NCI-H82 treated with DMSO at 0.1 percent for 48 hours (cell line): ENCODE measurements at regions not wholly inside any gene's neighbourhood (a gene's known extent, or its start where the extent isn't known, plus 50 kb on each side); places are given as distances from the start of the nearest gene placed in this dataset.

Experiments used
- DNase-seq: peaks from one replicate; lab custom pipeline; 2025; ENCODE audit not compliant: unreplicated experiment; lab: John Stamatoyannopoulos, UW

DNA sequence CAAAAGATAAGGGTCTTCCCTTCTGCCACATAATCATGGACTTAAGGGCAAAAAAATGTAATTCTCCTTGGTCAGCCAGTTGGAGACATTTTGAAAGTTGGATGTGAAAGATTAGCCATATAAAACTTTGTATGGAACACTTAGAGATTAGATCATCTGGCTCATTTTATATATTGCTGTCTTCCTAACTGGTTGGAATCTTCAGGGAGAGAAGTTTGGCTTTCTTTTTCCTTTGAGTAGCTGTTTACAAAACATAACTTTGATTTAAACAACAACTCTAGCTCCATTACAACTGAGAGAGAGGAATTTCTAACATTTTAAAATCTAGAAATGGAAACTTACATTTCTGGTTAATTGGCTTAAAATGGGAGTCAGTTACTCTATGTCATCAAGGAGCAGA, 132.7 kb downstream of the RDH14 start:
- DNase-seq = no peak

DNA sequence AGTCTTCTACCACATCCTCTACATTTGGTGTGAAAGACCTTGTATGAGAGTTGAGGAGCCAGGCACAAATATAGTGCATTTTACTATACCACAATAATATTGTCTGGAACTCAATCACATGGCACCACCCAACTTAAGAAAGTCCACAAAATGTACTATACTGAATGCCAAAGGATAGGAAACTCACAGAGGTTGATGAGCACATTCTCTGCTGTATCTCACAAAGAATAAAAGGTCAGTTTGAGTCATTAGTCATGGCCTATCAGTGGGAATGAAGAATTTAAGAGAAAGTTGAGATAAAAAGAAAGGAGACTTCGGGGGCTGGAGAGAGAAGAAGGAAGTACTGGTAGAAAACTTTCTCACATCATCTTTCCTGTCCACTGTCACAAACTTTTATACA, 134.3 kb downstream of the RDH14 start:
- DNase-seq = no peak

DNA sequence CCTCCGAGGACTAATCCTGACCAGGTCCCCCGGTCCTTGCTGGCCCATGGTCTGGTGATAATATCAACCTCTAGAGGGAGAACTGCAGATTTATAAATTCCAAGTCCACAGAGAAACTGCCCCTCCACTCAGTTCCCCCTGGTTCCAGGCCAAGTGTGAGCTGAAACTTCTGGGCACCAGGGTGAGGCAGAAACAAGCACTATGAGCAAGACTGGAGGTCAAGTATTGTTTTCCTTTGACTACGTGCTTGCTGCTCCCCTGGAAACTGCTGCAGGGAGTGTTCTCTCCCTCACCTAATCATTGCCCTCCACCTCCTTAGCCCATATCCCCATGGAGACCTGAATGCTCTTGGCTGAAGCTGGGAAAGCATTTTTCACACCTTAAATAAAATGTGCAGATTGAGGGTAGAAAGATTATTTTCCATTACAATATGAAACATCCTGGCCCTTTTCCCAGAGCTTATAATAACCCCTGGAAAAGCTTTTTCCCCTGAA, 135.2 kb downstream of the RDH14 start:
- DNase-seq = no peak

DNA sequence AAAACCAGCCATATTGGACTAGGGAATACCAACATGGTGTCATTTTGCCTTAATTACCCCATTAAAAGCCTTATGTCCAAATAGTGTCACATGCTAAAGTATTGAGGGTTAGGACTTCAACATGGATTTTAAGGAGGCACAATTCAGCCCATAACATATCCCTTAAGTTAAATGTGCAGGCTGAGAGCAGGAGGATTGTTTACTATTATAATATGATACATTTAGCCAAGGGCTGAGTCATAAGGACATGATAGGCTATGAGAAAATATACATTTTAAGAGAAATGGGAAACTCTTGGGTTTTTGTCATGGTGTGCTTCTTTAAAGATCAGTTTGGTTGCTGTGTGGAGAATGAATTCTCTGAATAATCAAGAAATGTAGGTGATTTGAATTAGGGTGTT, 136.8 kb downstream of the RDH14 start:
- DNase-seq = no peak

DNA sequence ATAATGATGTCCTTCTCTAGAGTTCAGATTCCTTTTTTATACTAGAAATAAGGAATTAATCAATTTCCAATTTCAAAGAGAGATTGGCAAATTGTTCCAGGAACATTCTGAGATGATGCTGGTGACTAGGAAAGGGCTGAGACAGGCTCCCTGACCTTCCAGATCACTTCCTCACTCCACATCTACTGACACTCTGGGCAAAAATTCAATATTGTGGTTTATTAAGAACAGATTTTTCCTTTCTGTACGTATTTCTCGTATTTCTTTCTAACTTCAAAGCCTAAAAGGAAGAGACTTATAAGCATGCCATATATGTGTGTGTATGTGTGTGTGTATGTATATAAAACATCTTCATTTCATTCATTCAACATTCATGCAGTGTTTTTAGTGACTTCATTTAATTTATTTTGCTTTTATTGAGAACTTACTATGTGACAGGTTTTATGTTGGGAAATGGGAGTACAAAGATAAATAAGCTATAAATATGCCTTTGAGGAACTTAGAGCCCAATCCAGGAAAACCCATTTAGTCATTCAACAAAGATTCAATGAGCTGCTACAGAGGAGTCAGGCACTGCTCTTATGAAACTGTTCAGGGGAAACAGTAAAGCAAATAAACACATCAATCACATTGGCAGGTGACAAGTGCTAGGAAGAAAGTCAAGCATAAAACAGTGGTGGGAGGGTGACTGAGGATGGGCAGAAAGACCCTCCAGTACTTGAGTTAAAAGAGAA, 137.9 kb downstream of the RDH14 start:
- no peak for DNase-seq

DNA sequence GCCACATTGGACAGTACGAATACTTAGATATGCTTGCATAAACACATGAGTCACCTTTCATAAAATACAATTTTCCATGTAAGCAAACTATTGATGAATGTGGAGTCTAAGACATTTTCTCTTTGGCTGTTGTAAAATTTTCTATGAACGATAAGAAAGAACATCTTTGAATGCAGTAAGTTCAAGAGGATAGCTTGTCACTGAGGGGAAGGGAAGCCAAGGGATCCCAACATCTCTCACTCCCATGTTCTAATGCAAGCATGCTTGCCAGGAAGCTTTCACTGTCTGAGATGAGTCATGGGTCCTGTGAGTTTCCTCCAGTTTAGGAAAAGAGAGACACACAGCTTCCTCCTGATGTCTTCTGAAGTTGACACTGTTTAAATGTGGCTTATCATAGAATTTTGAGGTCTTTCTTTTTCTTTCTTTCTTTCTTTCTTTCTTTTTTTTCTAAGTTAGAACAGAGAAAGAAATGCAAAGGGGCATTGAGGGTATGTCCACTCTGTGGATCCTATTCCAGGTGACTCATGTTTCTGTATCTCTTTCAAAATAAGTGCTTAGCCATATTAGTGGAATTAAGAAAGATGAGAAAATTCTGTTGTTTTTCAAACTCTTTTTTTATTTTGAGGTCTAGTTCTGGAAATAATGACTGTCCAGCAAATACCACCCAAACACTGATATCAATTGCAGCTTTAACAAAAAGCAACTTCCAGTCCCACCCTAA, 146.6 kb downstream of the RDH14 start:
- DNase-seq = no peak

DNA sequence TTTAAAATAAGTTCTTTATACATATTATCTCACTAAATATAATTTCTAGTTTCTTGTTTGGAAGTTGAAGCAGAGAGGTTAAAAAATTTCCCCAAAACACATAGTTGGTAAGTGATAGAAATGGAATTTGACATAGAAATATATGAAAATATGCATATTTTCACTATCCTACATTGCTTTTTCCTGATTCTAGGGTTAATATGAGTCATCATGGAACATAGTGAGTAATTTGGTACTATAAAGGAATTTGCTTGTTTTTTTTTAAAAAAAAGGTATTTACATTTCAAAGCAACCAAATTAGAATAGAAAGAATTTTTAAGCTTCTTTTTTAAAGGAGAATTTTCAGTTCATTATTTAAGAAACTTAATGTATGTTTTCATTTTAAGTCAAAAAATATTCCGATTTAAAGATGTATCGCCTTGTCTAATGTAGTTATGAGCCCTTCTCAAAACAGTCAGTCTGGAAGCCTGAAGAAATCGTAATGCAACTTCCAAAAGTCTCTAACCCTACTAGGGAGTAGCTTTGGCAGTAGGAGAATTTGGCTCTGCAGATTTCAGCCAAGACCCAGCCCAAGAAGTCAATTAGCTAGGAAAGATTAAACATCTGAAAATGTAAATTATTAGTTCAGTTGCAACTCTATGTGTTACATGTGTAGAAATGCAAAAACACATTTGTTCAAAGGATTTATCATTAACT, 147.3 kb downstream of the RDH14 start:
- DNase-seq = no peak

DNA sequence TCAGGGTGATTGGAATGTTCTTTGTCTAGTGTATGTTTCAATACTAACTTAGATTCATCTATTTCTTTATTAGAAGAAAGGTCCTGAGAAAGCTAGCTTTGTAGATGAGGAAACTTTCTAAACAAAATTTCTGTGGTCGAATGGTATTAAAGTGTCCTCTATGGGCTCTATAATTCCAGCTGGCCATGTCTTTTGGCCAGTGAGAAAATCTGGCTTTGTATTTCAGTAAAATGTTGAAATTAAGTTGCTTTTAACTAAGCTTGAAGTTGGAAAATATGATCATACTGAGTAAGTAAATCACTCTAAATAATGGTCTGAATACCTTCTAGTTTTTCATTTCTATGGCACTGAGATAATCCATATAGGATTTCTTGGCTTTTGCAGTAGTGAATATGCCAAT, 148.8 kb downstream of the RDH14 start:
- no peak for DNase-seq

DNA sequence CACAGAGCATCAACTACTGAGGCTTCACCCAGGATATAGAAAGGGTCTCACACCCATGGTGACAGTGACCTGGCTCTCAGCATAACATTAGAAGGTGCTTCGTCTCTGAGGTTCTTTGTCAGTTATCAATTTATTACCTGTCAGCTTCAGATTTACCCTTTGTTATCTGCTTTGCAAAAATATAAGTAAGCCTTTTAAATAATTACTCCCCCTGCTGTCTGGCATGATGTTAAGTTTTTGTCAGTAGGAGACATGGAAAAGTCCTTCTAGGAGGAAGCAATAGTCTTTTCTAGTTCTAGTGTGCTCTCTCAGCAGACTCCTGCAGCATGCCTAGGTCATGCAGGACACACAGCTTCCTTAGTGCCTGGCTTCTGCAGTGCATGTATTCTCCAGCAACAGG, 149.9 kb downstream of the RDH14 start:
- no peak for DNase-seq

DNA sequence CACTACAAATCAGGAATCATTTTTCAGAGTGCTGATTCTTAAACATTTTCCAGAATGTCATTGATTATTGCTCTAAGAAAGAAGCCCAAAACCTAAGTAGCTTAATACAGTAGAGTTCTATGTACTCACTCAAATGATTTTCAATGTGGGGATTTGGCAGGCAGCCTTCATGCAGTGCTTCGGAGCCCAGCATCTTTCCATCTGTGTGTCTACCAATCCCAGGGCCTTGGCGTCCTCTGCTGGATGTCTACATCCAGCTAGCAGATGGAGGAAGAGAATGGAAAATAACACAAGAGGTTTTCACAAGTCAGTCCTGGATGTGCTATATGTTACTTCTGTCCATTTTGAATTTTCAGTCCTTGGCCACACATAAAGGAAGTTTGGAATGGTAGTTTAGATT, 151.8 kb downstream of the RDH14 start:
- DNase-seq = no peak

DNA sequence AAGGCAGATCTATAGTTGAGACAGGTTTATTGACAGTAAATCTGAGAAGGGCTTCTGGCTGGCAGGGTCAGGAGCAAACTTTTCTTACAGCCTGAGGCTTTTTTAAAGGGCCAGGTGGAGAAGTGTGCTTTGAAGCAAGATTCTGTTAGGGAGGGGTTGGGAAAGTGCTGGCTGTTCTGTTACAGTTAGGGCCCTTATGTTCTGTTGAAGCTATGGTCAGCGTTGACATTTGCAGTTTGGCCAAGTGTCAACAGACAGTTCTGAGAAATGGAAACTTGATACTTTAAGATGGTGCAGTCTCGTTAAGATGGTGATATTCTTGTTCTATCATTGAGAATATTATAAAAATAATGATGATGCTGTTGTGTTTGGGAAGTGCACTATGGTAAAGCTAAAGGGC, 154.2 kb downstream of the RDH14 start:
- no peak for DNase-seq

DNA sequence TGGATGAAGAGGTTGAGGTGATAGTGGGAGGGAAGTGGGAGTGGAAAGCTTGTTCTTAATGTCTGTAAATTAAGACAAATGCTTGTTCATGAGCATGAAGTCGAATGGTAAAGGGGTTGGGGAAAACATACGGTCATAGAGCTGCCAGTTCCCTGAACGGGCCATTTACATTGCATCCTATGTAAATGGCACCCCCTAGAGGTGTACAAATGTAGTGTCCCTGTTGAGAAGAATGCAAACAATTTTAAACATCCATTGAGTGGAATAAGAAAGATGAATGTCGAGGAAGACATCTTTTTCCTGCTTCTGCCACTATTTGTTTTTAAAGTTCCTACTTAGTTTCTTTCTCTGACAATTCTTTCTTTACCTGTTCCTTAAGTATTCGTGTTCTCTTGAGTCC, 155.7 kb downstream of the RDH14 start:
- no peak for DNase-seq

DNA sequence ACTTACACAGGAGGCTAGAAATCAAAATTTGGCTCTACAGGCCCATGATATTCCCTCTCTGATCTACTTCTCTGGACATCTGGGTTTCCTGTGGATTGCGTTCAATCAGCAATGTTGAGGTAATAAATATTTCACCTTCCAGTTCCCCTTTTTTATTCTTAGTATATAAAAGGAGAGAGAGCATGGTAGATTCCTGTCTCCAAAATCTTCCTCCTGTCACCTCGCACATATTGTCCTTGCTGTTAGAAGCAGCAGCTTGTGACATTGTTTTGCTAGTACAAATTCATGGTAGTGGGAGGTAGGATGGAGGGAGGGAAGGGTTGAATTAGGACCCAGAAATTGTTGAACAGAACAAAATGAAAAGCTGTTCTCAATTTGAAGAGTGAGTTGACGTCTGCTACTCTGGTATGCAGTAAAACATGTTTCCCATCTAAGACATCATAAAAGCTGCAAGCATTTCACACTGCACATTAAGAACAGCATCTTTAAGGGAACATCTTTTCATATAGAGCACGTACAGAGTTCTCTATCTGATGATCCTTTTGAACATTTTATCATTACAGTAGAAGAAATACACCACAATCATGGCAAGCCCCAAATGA, 156.4 kb downstream of the RDH14 start:
- DNase-seq = no peak

DNA sequence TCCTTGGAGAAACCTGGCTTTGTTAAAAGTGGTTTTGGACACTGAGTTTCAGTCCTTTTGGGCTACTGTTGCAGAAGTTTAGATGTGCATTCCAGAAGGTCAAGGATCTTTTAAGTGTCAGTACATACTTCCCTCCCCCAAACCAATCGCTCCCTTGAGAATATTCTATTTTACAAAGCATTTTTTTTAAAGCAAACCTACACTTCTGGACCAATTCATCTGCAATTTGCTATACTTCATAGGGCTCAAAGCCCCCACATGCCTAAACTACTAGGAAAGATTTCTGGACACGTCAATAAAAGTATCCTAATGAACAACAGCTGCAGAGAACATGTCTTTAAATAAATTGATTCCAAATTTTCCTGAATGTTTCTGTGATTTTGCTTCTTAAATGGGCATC, 157.6 kb downstream of the RDH14 start:
- no peak for DNase-seq

DNA sequence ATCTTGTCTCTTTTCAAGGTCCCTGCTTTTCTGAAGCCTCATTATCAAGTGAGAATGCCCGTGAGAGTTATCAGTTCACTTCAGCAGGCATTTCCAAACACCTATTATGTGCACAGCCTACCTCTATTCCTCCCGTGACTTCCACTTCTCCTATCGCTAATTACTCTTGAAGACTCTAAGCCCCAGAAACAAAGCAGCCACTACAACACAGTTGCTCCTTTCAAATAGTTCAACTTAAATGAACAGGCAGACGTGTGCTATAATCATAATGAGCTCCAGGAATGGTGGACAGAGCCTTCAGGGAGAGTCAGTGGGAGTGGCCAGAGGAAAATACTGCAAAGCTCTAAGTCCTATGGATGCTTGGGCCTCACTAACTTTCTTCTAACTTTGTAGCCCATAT, 159.0 kb downstream of the RDH14 start:
- DNase-seq = no peak

DNA sequence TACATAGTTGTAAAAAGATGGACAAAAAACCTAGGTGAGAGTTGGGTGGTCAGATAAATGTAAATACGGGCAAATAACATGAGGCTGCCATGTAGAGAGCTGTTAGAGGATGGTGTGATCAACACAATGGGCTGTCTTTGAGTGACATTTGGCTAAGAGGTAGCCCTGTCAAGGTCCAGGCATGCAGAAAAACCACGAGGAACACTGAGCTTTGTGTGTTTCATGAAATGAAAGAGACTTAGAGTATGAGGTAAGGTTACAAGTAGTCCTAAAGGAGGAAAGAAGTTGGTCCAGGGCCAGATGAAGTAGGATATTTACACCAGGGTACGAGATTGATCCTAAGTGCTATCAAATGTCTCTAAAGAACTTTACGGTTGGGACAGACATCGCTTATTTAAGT, 160.9 kb downstream of the RDH14 start:
- no peak for DNase-seq

DNA sequence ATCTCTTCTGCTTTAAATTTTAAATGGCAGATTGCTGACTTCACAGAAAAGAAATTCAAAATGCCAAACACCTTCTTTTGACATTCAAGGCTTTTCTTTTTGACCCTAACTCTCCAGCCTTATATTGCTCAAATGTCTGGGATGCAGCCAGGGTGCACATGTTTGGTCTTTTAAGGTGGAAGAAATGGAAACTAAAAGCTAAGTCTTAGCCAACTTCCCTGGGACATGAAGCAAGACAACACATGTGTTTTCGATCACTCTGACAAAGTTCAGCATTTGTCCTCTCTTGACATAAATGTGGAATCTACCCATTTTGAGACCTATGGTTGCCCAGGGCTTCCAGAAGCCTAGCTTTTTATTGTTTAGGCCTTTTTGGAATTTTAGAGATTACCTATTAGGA, 161.6 kb downstream of the RDH14 start:
- no peak for DNase-seq

DNA sequence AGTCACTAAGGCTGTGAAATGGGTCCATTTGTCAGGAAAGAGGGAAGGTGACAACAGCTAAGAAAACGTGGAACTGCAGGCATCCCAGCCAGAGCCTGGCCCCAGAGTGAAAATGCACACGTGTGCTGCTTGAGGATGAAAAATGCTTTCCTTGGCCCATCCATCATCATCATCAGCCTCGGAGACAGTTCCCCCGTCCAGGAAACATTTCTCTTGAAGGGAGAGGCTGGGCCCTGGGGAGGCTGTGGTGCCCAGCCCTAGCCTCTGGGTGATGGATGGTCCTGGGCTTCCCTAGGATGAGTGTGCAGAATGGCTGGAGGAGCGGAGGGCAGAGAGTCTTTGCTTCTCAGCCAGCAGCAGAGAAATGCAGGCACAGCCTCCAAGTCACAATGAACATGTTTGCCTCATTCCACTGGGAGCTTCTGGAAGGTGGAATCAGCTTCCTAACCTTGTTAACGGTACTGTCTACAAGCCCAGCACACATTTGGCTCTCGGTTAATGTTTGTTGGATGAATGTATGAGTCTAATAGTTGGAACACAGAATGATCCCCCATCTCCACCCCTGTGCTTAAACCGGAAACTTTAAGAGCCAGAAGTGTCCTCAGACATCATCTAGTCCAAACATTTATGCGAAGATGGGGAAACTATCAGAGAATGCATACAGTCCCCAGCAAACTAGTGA, 164.0 kb downstream of the RDH14 start:
- no peak for DNase-seq

DNA sequence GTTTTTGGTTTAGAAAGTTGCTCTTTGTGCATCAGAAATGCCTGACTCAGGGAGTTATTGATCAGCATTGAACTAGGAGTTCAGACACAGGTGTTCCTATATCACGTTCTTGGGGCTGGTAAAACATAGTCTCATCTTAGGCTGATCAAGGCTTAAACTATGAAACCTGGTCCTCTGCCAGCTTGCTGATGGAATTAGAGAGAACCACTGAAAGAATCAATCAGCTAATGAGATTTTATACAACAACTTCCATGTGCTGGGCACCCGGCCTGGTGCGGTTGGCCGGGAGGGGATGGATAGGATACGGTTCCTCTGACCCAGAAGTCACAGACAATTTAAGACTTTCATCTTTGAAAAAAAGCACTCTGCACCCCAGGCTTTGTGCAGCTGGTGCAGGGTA, 164.9 kb downstream of the RDH14 start:
- DNase-seq = peak; percentile 27

DNA sequence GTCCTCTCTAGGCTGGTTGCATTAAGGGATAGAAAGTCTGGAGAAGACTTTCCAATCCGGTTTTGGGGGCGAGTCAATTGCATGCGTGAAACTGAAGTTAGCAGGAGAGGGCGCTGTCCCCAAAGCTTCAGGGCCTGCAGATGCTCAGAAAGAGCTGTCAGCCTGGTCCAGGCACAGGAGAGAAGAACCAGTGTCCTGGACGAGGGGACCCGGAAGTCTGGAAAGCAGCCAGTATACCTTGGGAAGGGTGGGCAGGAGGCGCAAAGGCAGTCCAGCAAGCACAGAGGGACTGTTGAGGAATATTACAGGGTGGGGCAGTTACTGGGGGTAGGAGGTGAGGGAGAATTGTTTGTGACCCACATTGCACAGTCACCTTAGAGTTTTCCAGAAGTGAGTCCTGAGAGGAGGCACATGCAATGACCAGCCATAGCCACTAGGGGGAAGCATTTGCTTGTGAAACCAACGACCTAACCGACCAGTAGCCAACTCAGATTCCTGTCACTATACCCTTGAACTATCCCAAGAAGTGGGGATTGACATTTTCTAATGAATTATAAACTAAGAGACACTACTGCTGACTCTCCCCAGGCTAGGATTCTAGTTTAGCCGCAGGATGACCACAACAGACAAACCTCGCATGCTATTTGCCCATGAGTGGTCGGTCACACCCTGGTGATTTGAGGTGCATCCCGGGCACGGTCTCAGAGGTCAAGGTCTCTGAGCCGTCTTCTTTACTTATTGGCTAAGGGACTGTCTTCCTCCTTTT, 172.8 kb downstream of the RDH14 start:
- DNase-seq = peak; percentile 39
